ENCODE measurements at regions not wholly inside any gene's neighbourhood (a gene's known extent, or its start where the extent isn't known, plus 50 kb on each side); places are given as distances from the start of the nearest gene placed in this dataset.

DNA sequence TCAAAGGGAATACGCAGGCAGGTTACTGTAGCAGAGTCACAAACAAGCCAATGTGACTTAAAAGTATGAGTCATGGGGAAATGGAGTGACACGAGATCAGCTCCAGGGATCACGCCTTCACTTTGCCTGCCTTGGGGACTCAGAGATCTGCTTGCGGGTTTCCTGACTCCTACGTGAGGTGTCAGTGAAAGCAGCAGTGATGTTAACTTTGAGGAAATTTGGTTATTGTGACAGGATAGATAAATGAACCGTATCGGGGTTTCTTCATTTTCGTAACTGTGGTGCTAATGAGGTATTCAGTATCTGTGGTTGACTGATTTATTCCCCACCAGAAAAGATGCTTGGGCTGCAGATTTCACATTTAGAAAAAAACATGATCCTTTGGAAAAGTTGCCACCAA is 383.3 kb upstream of the ZFP42 start:
- H3K4me1 ChIP-seq (ENCODE audit: control extremely low read depth in 1 of 4, control insufficient read depth in 4 of 4, insufficient read depth in 4 of 4, low read length in 3 of 4) = no peaks in the 10 kb centered on the region
- H3K9me3 ChIP-seq (ENCODE audit: control extremely low read depth in 1 of 5, control insufficient read depth in 4 of 5, insufficient read depth in 2 of 5, low read depth in 1 of 5, low read length in 4 of 5) = no peaks in the 10 kb centered on the region
- 76% methylated on average over 4 of the region's 8 CpGs for WGBS (ENCODE audit: insufficient coverage)
- no peak overlapping the region for H3K4me3 ChIP-seq (ENCODE audit: control insufficient read depth in 1 of 7, extremely low read depth in 1 of 7, insufficient read depth in 4 of 7, low read depth in 2 of 7, low read length in 6 of 7)
- ChIA-PET POLR2A (no interaction called here), CTCF (interaction anchor here (1.5 kb wide), 1 partner anchor 9 kb away, joined by 4 read pairs; no protein-coding TSS in a partner anchor)
- no peak overlapping the region for H3K27ac ChIP-seq (ENCODE audit: insufficient read depth in 1 of 2, low read depth in 1 of 2, low read length in 2 of 2, poor library complexity in 1 of 2, severe bottlenecking in 2 of 2)
- DNase-seq = no peak
- H3K36me3 ChIP-seq (ENCODE audit: control insufficient read depth in 4 of 4, insufficient read depth in 4 of 4, low read length in 3 of 4) = no peaks in the 10 kb centered on the region
- peaks cover 0 to 1% (median 0%) of the 10 kb centered on the region in 5 experiments for H3K27me3 ChIP-seq (replicated peaks in 2 of 5; ENCODE audit: control insufficient read depth in 4 of 5, insufficient read depth in 5 of 5, low read length in 4 of 5)

- Histone ChIP-seq H3K36me3 (ENCODE audit: control insufficient read depth in 4 of 4, insufficient read depth in 4 of 4, low read length in 3 of 4) (no peaks in the 10 kb centered on the region), H3K4me3 (ENCODE audit: control insufficient read depth in 1 of 7, extremely low read depth in 1 of 7, insufficient read depth in 4 of 7, low read depth in 2 of 7, low read length in 6 of 7) (no peak overlapping the region), H3K27me3 (replicated peaks in 2 of 5; ENCODE audit: control insufficient read depth in 4 of 5, insufficient read depth in 5 of 5, low read length in 4 of 5) (peaks cover 0 to 1% (median 0%) of the 10 kb centered on the region in 5 experiments), H3K27ac (ENCODE audit: insufficient read depth in 1 of 2, low read depth in 1 of 2, low read length in 2 of 2, poor library complexity in 1 of 2, severe bottlenecking in 2 of 2) (no peak overlapping the region), H3K9me3 (ENCODE audit: control extremely low read depth in 1 of 5, control insufficient read depth in 4 of 5, insufficient read depth in 2 of 5, low read depth in 1 of 5, low read length in 4 of 5) (no peaks in the 10 kb centered on the region), H3K4me1 (ENCODE audit: control extremely low read depth in 1 of 4, control insufficient read depth in 4 of 4, insufficient read depth in 4 of 4, low read length in 3 of 4) (no peaks in the 10 kb centered on the region)
- DNase-seq = no peak
- 94% methylated on average over 37 of the region's 46 CpGs for whole genome bisulfite sequencing (ENCODE audit: insufficient coverage)
- CTCF ChIA-PET = interaction anchor here (1.5 kb wide), 1 partner anchor 10 kb away, joined by 4 read pairs; no protein-coding TSS in a partner anchor
- POLR2A ChIA-PET = no interaction called here
These were observed 382.3 kb upstream of the ZFP42 start for GRCh38 chr4:187613089-187613839.

DNA sequence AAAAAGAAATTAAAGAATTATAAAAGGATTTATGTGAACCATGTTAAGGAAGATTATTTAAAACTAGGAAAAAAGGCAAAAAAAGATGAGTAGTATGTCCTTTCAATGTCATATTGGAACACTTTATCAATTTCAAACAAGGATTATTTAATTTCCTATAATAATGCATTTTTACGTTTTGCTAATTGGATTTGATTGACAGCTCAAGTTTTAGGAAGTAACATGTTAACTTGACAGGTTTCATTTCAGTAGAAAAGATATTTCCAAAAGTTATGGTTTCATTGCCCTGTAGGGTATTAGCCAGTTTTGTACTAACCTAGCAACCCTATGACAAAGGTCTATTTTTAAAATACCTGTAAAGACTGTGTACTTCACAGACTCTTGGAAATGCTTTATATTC is 379.6 kb upstream of the ZFP42 start:
- no CpG with 5 or more reads among the region's 1 CpG for WGBS (ENCODE audit: insufficient coverage)
- Histone ChIP-seq H3K27me3 (replicated peaks in 2 of 5; ENCODE audit: control insufficient read depth in 4 of 5, insufficient read depth in 5 of 5, low read length in 4 of 5) (peaks cover 0 to 1% (median 0%) of the 10 kb centered on the region in 5 experiments), H3K36me3 (ENCODE audit: control insufficient read depth in 4 of 4, insufficient read depth in 4 of 4, low read length in 3 of 4) (no peaks in the 10 kb centered on the region), H3K4me3 (ENCODE audit: control insufficient read depth in 1 of 7, extremely low read depth in 1 of 7, insufficient read depth in 4 of 7, low read depth in 2 of 7, low read length in 6 of 7) (no peak overlapping the region), H3K9me3 (ENCODE audit: control extremely low read depth in 1 of 5, control insufficient read depth in 4 of 5, insufficient read depth in 2 of 5, low read depth in 1 of 5, low read length in 4 of 5) (no peaks in the 10 kb centered on the region), H3K4me1 (ENCODE audit: control extremely low read depth in 1 of 4, control insufficient read depth in 4 of 4, insufficient read depth in 4 of 4, low read length in 3 of 4) (no peaks in the 10 kb centered on the region), H3K27ac (ENCODE audit: insufficient read depth in 1 of 2, low read depth in 1 of 2, low read length in 2 of 2, poor library complexity in 1 of 2, severe bottlenecking in 2 of 2) (no peak overlapping the region)
- POLR2A ChIA-PET = no interaction called here
- CTCF ChIA-PET = no interaction called here
- DNase-seq = no peak

DNA sequence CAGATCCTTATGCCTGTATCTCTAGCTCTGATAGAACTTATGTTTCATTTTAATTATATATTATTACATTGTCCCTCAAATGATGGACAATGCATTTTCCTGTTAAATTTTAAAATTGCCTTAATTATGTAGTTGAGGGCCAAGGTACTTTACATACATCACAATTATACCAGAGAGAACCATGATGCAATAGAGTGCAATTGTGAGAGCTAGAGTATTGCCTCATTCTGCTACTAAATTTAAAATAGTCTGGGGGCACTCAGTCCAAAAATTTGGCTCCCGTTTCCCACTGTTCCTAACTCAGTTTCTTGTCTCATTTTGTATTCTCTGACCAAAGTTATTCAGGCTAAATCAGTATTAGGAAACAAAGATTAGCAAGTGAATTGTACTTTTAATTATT is 378.5 kb upstream of the ZFP42 start:
- ChIA-PET CTCF (interaction anchor here (1.0 kb wide), 1 partner anchor 11 kb away, joined by 4 read pairs; no protein-coding TSS in a partner anchor), POLR2A (no interaction called here)
- no peaks in the 10 kb centered on the region for H3K9me3 ChIP-seq (ENCODE audit: control extremely low read depth in 1 of 5, control insufficient read depth in 4 of 5, insufficient read depth in 2 of 5, low read depth in 1 of 5, low read length in 4 of 5)
- H3K4me3 ChIP-seq (ENCODE audit: control insufficient read depth in 1 of 7, extremely low read depth in 1 of 7, insufficient read depth in 4 of 7, low read depth in 2 of 7, low read length in 6 of 7) = no peak overlapping the region
- no peak for DNase-seq
- peaks cover 0 to 1% (median 0%) of the 10 kb centered on the region in 5 experiments for H3K27me3 ChIP-seq (replicated peaks in 2 of 5; ENCODE audit: control insufficient read depth in 4 of 5, insufficient read depth in 5 of 5, low read length in 4 of 5)
- WGBS (ENCODE audit: insufficient coverage) = 100% methylated on average over 1 of the region's 1 CpG
- no peaks in the 10 kb centered on the region for H3K4me1 ChIP-seq (ENCODE audit: control extremely low read depth in 1 of 4, control insufficient read depth in 4 of 4, insufficient read depth in 4 of 4, low read length in 3 of 4)
- no peak overlapping the region for H3K27ac ChIP-seq (ENCODE audit: insufficient read depth in 1 of 2, low read depth in 1 of 2, low read length in 2 of 2, poor library complexity in 1 of 2, severe bottlenecking in 2 of 2)
- no peaks in the 10 kb centered on the region for H3K36me3 ChIP-seq (ENCODE audit: control insufficient read depth in 4 of 4, insufficient read depth in 4 of 4, low read length in 3 of 4)

DNA sequence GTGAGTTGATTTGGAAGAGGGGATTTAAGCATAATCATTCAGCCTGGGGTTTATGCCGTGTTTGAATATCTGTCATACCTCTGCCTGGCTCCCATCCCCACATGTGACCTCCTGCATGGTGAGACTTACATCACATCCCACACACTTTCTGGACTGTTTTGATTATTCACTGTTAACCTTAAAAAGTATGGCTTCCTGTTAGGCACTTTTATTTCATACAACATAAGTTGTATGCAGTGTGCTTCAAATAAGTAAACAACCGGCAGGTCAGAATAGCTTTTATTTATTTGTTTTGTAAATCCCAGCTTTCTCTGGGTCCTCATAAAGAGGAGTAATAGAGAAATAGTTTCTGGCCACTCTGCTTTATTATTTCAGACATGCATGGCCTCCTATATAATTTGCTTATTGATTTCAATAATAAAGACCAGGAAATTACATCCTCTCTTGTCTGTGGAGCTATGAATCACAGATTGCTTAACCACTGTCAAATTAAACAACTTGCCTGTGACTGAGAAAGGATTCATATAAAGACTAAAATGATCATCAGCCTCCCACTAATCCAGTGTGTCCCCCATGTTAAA is 376.8 kb upstream of the ZFP42 start:
- H3K4me1 ChIP-seq (ENCODE audit: control extremely low read depth in 1 of 4, control insufficient read depth in 4 of 4, insufficient read depth in 4 of 4, low read length in 3 of 4) = no peaks in the 10 kb centered on the region
- no peaks in the 10 kb centered on the region for H3K9me3 ChIP-seq (ENCODE audit: control extremely low read depth in 1 of 5, control insufficient read depth in 4 of 5, insufficient read depth in 2 of 5, low read depth in 1 of 5, low read length in 4 of 5)
- no peaks in the 10 kb centered on the region for H3K36me3 ChIP-seq (ENCODE audit: control insufficient read depth in 4 of 4, insufficient read depth in 4 of 4, low read length in 3 of 4)
- no peak overlapping the region for H3K4me3 ChIP-seq (ENCODE audit: control insufficient read depth in 1 of 7, extremely low read depth in 1 of 7, insufficient read depth in 4 of 7, low read depth in 2 of 7, low read length in 6 of 7)
- ChIA-PET POLR2A (no interaction called here), CTCF (no interaction called here)
- no peak overlapping the region for H3K27ac ChIP-seq (ENCODE audit: insufficient read depth in 1 of 2, low read depth in 1 of 2, low read length in 2 of 2, poor library complexity in 1 of 2, severe bottlenecking in 2 of 2)
- no peak for DNase-seq
- peaks cover 0 to 1% (median 0%) of the 10 kb centered on the region in 5 experiments for H3K27me3 ChIP-seq (replicated peaks in 2 of 5; ENCODE audit: control insufficient read depth in 4 of 5, insufficient read depth in 5 of 5, low read length in 4 of 5)
- WGBS (ENCODE audit: insufficient coverage) = no CpG with 5 or more reads among the region's 2 CpGs

DNA sequence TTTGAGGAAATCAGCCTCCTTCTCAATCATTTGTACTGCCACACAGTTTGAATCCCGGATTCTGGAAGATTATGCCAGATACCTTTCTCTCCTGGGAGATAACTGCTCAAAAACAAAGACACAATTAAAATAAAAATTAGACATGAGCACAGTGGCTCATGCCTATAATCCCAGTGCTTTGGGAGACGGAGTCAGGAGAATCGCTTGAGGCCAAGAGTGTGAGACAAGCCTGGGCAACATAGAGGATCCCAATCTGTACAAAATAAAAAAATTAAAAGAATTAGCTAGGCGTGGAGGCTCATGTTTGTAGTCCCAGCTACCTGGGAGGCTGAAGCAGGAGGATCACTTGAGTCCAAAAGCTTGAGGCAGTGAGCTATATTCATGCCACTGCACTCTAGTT is 376.3 kb upstream of the ZFP42 start:
- Histone ChIP-seq H3K4me3 (ENCODE audit: control insufficient read depth in 1 of 7, extremely low read depth in 1 of 7, insufficient read depth in 4 of 7, low read depth in 2 of 7, low read length in 6 of 7) (no peak overlapping the region), H3K27ac (ENCODE audit: insufficient read depth in 1 of 2, low read depth in 1 of 2, low read length in 2 of 2, poor library complexity in 1 of 2, severe bottlenecking in 2 of 2) (no peak overlapping the region), H3K36me3 (ENCODE audit: control insufficient read depth in 4 of 4, insufficient read depth in 4 of 4, low read length in 3 of 4) (no peaks in the 10 kb centered on the region), H3K9me3 (ENCODE audit: control extremely low read depth in 1 of 5, control insufficient read depth in 4 of 5, insufficient read depth in 2 of 5, low read depth in 1 of 5, low read length in 4 of 5) (no peaks in the 10 kb centered on the region), H3K27me3 (replicated peaks in 2 of 5; ENCODE audit: control insufficient read depth in 4 of 5, insufficient read depth in 5 of 5, low read length in 4 of 5) (peaks cover 0 to 1% (median 0%) of the 10 kb centered on the region in 5 experiments), H3K4me1 (ENCODE audit: control extremely low read depth in 1 of 4, control insufficient read depth in 4 of 4, insufficient read depth in 4 of 4, low read length in 3 of 4) (no peaks in the 10 kb centered on the region)
- no peak for DNase-seq
- CTCF ChIA-PET = no interaction called here
- 90% methylated on average over 2 of the region's 4 CpGs for WGBS (ENCODE audit: insufficient coverage)
- POLR2A ChIA-PET = no interaction called here

DNA sequence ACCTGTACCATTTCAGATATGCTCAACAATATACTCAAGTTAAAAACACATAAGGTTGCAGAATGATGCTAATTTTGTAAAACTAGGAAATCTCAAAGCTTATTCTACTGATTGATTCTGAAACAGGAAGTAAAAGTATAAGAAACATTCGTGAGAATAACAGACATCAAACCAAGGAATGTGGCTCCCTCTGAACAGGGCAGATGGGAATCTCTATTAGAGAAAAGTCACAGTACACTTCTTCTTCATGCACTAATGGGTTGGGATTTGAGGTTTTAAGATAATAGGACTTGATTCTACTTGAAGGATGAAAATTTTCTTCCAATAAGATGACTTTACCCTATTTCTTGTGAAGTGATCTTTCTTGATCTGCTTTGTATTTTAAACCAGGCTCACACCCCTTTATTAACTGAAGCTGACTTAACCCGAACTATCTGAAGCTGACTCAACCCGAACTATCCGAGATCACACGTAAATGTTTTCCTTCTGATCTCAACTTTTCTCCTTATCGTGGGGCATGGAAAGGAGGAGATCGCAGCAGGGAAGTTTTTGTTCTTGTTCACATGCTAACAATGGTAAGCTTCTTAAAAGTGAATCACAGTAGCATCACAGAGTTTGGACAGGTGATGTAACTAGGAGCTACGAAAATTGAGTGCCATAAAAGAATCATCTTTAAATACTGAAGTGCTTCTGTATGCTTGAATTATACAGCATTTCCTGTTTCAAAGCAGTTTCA is 363.1 kb upstream of the ZFP42 start:
- CTCF ChIA-PET = no interaction called here
- POLR2A ChIA-PET = no interaction called here
- WGBS (ENCODE audit: insufficient coverage) = 82% methylated on average over 6 of the region's 8 CpGs
- no peak for DNase-seq
- H3K4me3 ChIP-seq (ENCODE audit: control insufficient read depth in 1 of 7, extremely low read depth in 1 of 7, insufficient read depth in 4 of 7, low read depth in 2 of 7, low read length in 6 of 7) = no peak overlapping the region
- no peaks in the 10 kb centered on the region for H3K27me3 ChIP-seq (replicated peaks in 2 of 5; ENCODE audit: control insufficient read depth in 4 of 5, insufficient read depth in 5 of 5, low read length in 4 of 5)
- no peaks in the 10 kb centered on the region for H3K4me1 ChIP-seq (ENCODE audit: control extremely low read depth in 1 of 4, control insufficient read depth in 4 of 4, insufficient read depth in 4 of 4, low read length in 3 of 4)
- no peak overlapping the region for H3K27ac ChIP-seq (ENCODE audit: insufficient read depth in 1 of 2, low read depth in 1 of 2, low read length in 2 of 2, poor library complexity in 1 of 2, severe bottlenecking in 2 of 2)
- no peaks in the 10 kb centered on the region for H3K36me3 ChIP-seq (ENCODE audit: control insufficient read depth in 4 of 4, insufficient read depth in 4 of 4, low read length in 3 of 4)
- no peaks in the 10 kb centered on the region for H3K9me3 ChIP-seq (ENCODE audit: control extremely low read depth in 1 of 5, control insufficient read depth in 4 of 5, insufficient read depth in 2 of 5, low read depth in 1 of 5, low read length in 4 of 5)
